ENCODE measurements at regions not wholly inside any gene's neighbourhood (a gene's known extent, or its start where the extent isn't known, plus 50 kb on each side); places are given as distances from the start of the nearest gene placed in this dataset.

DNA sequence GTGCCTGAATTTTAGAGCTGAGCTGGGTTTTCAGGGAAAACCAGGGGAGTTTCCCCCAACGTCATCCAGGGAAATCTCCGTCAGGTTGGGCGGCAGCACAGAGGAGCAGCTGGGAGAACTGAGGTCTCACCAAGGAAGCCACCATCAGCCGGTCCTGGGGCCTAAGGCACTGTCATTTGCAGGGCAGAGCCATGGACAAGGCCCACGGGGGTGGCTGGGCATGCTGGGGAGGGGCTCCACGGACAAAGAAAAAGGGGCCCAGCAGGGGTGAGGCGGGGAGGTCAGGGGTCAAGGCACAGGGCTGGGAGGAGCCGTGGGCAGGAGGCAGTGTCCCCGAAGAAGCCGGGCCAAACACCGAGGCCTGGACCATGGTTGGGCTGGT is 109.8 kb downstream of the HMX1 start:
- Histone ChIP-seq H3K9me2 (replicated peaks; ENCODE audit: insufficient read depth) (no peaks in the 10 kb centered on the region), H2AFZ (no peak overlapping the region), H4K20me1 (ENCODE audit: insufficient read depth, poor library complexity, severe bottlenecking) (no peaks in the 10 kb centered on the region), H3K79me2 (no peaks in the 10 kb centered on the region), H3K27me3 (no peaks in the 10 kb centered on the region), H3K27ac (no peak overlapping the region), H3K4me1 (ENCODE audit: insufficient read depth) (no peaks in the 10 kb centered on the region), H3K36me3 (replicated peaks; ENCODE audit: insufficient read depth, low read depth) (no peaks in the 10 kb centered on the region), H3K4me3 (no peak overlapping the region), H3K4me2 (no peak overlapping the region), H3K9me3 (ENCODE audit: low read depth) (no peaks in the 10 kb centered on the region)
- no peak for TF ChIP-seq EZH2phosphoT487 (IDR thresholded peaks at IDR 0.05; ENCODE audit: low read depth, severe bottlenecking, unreplicated experiment)
- no peak for TF ChIP-seq CTCF (IDR thresholded peaks at IDR 0.05; ENCODE audit: poor library complexity)
- TF ChIP-seq EZH2 (IDR thresholded peaks at IDR 0.05; ENCODE audit: borderline replicate concordance), result no peak
- 73% methylated on average over 5 of the region's 11 CpGs for WGBS (ENCODE audit: low lambda C conversion rate, missing lambda C conversion rate)
- no peak for DNase-seq (ENCODE audit: low spot score)

DNA sequence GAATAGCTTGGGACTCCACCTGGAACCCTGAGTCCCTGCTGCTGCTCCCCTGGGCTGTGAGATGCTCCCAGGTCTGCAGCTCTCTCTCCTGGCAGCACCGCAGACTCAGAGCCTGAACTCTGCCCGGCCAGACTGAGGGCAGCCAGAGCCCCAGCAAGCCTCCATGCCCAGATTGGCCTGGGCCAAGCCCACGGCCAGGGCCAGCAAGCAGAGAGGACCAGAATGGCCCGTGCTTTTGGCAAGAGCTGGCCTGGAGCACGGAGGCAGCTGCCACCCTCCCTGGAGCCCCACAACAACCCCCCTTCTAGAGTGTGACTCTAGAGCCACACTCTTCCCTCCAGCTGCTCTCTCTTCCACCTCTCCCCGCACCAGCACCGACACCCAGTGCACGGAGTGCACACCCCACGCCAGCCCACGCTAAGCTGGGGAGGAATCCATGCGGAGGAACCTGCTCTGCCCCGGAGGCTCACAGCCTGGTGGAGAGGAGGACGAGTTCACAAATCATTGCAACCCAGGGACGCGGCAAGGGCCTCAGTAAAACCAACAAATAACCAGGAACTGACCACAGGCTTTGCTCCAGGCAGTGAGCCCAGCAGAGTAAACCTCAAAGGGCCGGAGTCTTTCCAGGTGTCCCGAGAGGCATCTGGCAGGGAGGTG is 110.3 kb downstream of the HMX1 start:
- 67% methylated on average over 17 of the region's 17 CpGs for WGBS (ENCODE audit: low lambda C conversion rate, missing lambda C conversion rate)
- Histone ChIP-seq H3K27ac (no peak overlapping the region), H3K27me3 (no peaks in the 10 kb centered on the region), H3K4me3 (no peak overlapping the region), H2AFZ (no peak overlapping the region), H3K79me2 (no peaks in the 10 kb centered on the region), H3K9me3 (ENCODE audit: low read depth) (no peaks in the 10 kb centered on the region), H4K20me1 (ENCODE audit: insufficient read depth, poor library complexity, severe bottlenecking) (no peaks in the 10 kb centered on the region), H3K4me2 (no peak overlapping the region), H3K9me2 (replicated peaks; ENCODE audit: insufficient read depth) (no peaks in the 10 kb centered on the region), H3K4me1 (ENCODE audit: insufficient read depth) (no peaks in the 10 kb centered on the region), H3K36me3 (replicated peaks; ENCODE audit: insufficient read depth, low read depth) (no peaks in the 10 kb centered on the region)
- TF ChIP-seq CTCF (IDR thresholded peaks at IDR 0.05; ENCODE audit: poor library complexity) (no peak), EZH2phosphoT487 (IDR thresholded peaks at IDR 0.05; ENCODE audit: low read depth, severe bottlenecking, unreplicated experiment) (no peak), EZH2 (IDR thresholded peaks at IDR 0.05; ENCODE audit: borderline replicate concordance) (no peak)
- DNase-seq (ENCODE audit: low spot score), result no peak

GRCh38 chr4:8760561-8760960 is 111.1 kb downstream of the HMX1 start:
- no peaks in the 10 kb centered on the region for H3K9me3 ChIP-seq (ENCODE audit: low read depth)
- H3K9me2 ChIP-seq (replicated peaks; ENCODE audit: insufficient read depth), result no peaks in the 10 kb centered on the region
- H3K4me1 ChIP-seq (ENCODE audit: insufficient read depth), result no peaks in the 10 kb centered on the region
- H4K20me1 ChIP-seq (ENCODE audit: insufficient read depth, poor library complexity, severe bottlenecking), result no peaks in the 10 kb centered on the region
- no peak for TF ChIP-seq CTCF (IDR thresholded peaks at IDR 0.05; ENCODE audit: poor library complexity)
- no peak for TF ChIP-seq EZH2phosphoT487 (IDR thresholded peaks at IDR 0.05; ENCODE audit: low read depth, severe bottlenecking, unreplicated experiment)
- no peak for TF ChIP-seq EZH2 (IDR thresholded peaks at IDR 0.05; ENCODE audit: borderline replicate concordance)
- DNase-seq (ENCODE audit: low spot score), result no peak
- H3K27me3 ChIP-seq, result no peaks in the 10 kb centered on the region
- H3K4me2 ChIP-seq, result no peak overlapping the region
- no peaks in the 10 kb centered on the region for H3K36me3 ChIP-seq (replicated peaks; ENCODE audit: insufficient read depth, low read depth)
- no peak overlapping the region for H3K4me3 ChIP-seq
- no peak overlapping the region for H3K27ac ChIP-seq
- WGBS (ENCODE audit: low lambda C conversion rate, missing lambda C conversion rate), result 81% methylated on average over 11 of the region's 11 CpGs
- no peak overlapping the region for H2AFZ ChIP-seq
- no peaks in the 10 kb centered on the region for H3K79me2 ChIP-seq
